Lower leg skin (tissue), 4 donors: ENCODE measurements at regions not wholly inside any gene's neighbourhood (a gene's known extent, or its start where the extent isn't known, plus 50 kb on each side); places are given as distances from the start of the nearest gene placed in this dataset.
"Not testable (repeated sequence)": the region's sequence is repeated elsewhere in the genome, so short reads cannot be mapped to it uniquely, and the experiment has no call there.

Experiments used
- DNase-seq, 2 donors: peaks; one replicate each; pipeline ENCODE4 v3.0.0-alpha.2; 2019; ENCODE audit warnings: low spot score in 2 of 2
- H3K4me3 ChIP-seq: fragments of 200-600 bp; sonication (generic); 2 replicates; pipeline ENCODE4 v1.5.1; 2017; ENCODE audit warnings: mild to moderate bottlenecking, low read depth; ENCODE audit not compliant: poor library complexity, severe bottlenecking
- POLR2A ChIP-seq, 2 donors: fragments of 450-650 bp; IDR thresholded peaks; one replicate each; pipeline ENCODE4 v1.6.1; 2016 to 2017; ENCODE audit warnings: antibody characterized with exemption in 2 of 2, mild to moderate bottlenecking in 1 of 2, moderate library complexity in 1 of 2
- WGBS, 2 donors: methylation state at CpG; one replicate each; pipeline ENCODE4 v1.1.5; 2018; 5-methylcytosine and 5-hydroxymethylcytosine counted together
- intact Hi-C: fragments of 100-400 bp; cut with DNase I; formaldehyde crosslinking; loops from one replicate; pipeline ENCODE4 v1.15.0; 2023; ENCODE audit warnings: low total_unique reads
- TF ChIP-seq, protein P1 (sequence below), 3 donors: fragments of 450-650 bp; IDR thresholded peaks; one replicate each; pipeline ENCODE4 v1.5.1; 2016; ENCODE audit warnings: antibody characterized with exemption in 3 of 3, mild to moderate bottlenecking in 3 of 3, moderate library complexity in 2 of 3

DNA sequence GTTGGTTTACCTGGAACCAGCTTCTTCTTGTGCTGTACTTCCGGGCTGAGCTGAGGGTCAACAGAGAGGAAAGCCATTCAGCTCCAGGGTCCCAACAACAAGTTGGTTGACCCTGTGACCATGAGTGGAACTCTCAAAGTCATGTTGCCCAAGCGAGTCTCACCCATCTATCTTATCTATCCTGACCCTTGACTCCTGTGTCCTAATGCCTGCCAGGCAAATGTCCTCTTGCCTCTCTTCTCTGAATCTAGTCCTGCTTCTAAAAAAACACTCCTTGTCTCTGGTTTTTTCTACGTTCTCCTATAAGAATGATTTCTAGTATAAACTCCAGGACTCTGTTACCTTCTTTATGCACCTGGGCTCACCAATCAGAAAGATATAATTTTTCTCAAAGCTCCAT lies 1547.6 kb downstream of the NLGN4Y start:
- DNase-seq, result no peak
- 75% methylated on average over 3 of the region's 3 CpGs; no CpG with 5 or more reads in 1 of the 2 donors for WGBS, 2 donors
- no peak overlapping the region for H3K4me3 ChIP-seq
- intact Hi-C loops, result no loop called here
- TF ChIP-seq, protein P1, sequence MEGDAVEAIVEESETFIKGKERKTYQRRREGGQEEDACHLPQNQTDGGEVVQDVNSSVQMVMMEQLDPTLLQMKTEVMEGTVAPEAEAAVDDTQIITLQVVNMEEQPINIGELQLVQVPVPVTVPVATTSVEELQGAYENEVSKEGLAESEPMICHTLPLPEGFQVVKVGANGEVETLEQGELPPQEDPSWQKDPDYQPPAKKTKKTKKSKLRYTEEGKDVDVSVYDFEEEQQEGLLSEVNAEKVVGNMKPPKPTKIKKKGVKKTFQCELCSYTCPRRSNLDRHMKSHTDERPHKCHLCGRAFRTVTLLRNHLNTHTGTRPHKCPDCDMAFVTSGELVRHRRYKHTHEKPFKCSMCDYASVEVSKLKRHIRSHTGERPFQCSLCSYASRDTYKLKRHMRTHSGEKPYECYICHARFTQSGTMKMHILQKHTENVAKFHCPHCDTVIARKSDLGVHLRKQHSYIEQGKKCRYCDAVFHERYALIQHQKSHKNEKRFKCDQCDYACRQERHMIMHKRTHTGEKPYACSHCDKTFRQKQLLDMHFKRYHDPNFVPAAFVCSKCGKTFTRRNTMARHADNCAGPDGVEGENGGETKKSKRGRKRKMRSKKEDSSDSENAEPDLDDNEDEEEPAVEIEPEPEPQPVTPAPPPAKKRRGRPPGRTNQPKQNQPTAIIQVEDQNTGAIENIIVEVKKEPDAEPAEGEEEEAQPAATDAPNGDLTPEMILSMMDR (IDR thresholded peaks at IDR 0.05), result no peak
- TF ChIP-seq POLR2A (IDR thresholded peaks at IDR 0.05), result no peak

DNA sequence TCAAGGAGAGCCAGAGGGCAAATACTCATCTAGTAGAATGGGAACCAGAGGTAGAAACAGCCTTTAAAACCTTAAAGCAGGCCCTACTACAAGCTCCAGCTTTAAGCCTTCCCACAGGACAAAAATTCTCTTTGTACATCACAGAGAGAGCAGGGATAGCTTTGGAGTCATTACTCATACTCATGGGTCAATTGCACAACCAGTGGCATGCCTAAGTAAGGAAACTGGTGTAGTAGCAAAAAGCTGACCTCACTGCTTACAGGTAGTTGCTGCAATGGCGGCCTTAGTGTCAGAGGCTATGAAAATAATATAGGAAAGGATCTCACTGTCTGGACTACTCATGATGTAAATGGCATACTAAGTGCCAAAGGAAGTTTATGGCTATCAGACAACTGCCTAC lies 1551.4 kb downstream of the NLGN4Y start:
- no peak for DNase-seq
- no peak for TF ChIP-seq POLR2A (IDR thresholded peaks at IDR 0.05)
- TF ChIP-seq, protein P1 (IDR thresholded peaks at IDR 0.05), result no peak
- intact Hi-C loops, result no loop called here
- no peak overlapping the region for H3K4me3 ChIP-seq
- WGBS, 2 donors, result 80% methylated on average over 1 of the region's 1 CpG; no CpG with 5 or more reads in 1 of the 2 donors

DNA sequence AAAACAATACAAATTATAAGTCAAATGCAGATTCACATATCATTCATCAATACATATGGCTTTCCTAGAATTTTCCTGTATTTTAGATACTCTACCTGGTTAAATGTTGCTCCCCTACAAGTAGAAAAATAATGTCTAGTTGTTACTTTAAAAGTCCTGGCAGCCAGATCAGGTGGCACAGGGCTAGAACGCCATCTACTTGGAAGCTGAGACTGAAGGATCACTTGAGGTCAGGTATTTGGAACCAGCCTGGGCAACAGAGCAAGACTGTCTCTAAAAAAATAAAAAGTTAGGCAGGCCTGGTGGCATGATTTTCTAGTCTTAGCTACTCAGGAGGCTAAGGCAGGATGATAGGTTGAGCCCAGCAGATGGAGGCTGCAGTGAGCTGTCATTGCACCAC lies 1573.0 kb downstream of the NLGN4Y start:
- 38% methylated on average over 1 of the region's 1 CpG; no CpG with 5 or more reads in 1 of the 2 donors for WGBS, 2 donors
- TF ChIP-seq, protein P1 (IDR thresholded peaks at IDR 0.05), result no peak
- no peak overlapping the region for H3K4me3 ChIP-seq
- DNase-seq, result no peak
- intact Hi-C loops, result no loop called here

DNA sequence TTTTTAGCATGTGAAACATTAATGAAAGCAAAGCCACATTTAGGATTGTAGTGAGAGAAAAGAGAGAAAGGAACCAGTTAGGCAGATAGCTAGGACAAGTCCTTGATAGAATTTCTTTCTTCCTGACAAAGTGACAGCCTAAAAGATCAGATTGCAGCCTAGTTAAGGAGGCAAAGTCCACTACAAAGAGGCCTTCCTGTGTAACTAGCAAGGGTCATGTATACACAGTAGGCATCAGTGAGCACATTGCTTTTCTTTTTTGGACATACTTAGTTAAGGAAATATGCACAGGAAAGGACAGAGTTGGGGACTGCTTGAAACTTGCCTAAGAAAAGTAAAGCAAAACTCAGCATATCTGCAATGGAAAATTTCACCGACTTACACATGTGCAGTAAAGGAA lies 1577.5 kb downstream of the NLGN4Y start:
- H3K4me3 ChIP-seq, result no peak overlapping the region
- no peak for DNase-seq
- TF ChIP-seq POLR2A (IDR thresholded peaks at IDR 0.05), result no peak
- TF ChIP-seq, protein P1 (IDR thresholded peaks at IDR 0.05), result no peak
- 78% methylated on average over 1 of the region's 1 CpG; no CpG with 5 or more reads in 1 of the 2 donors for WGBS, 2 donors
- intact Hi-C loops, result no loop called here

DNA sequence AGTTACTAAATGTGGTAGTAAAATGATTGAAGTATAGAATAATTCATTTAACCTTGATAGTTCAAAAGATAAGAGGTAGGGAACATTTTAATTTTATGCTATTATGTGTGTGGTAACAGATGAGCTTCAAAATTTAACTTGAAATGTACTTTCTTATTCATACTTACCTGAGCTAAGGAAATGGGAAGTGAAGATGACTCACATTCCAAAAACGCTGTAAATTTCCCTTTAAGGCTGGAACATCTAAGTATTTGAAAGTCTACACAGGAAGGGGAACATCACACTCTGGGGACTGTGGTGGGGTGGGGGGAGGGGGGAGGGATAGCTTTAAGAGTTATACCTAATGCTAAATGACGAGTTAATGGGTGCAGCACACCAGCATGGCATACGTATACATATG lies 1582.3 kb downstream of the NLGN4Y start:
- TF ChIP-seq, protein P1 (IDR thresholded peaks at IDR 0.05), result no peak
- no peak for TF ChIP-seq POLR2A (IDR thresholded peaks at IDR 0.05)
- intact Hi-C loops, result no loop called here
- WGBS, 2 donors, result 62% methylated on average over 3 of the region's 3 CpGs; no CpG with 5 or more reads in 1 of the 2 donors
- no peak for DNase-seq
- no peak overlapping the region for H3K4me3 ChIP-seq

DNA sequence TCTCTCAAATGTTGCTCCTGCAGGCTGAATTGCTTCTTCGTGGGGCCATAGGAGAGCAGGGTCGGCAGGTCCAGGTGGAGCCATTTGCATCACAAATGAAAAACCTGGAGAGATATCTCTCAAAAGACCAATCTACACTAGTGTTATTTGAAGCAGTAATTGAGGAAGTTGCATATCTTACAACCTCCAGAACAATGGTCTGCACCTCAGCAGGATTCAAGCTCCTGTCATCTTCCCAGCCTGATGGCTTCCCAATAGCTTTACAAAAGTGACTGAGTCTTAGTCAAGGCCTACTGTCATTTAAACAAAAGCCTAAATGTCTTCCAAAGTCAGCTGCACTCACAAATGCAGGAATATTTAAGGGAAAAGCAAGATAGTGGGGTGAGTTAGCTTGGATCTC lies 1584.5 kb downstream of the NLGN4Y start:
- 71% methylated on average over 2 of the region's 2 CpGs; no CpG with 5 or more reads in 1 of the 2 donors for WGBS, 2 donors
- DNase-seq, result no peak
- intact Hi-C loops, result no loop called here
- no peak overlapping the region for H3K4me3 ChIP-seq
- TF ChIP-seq, protein P1 (IDR thresholded peaks at IDR 0.05), result no peak
- TF ChIP-seq POLR2A (IDR thresholded peaks at IDR 0.05), result no peak

DNA sequence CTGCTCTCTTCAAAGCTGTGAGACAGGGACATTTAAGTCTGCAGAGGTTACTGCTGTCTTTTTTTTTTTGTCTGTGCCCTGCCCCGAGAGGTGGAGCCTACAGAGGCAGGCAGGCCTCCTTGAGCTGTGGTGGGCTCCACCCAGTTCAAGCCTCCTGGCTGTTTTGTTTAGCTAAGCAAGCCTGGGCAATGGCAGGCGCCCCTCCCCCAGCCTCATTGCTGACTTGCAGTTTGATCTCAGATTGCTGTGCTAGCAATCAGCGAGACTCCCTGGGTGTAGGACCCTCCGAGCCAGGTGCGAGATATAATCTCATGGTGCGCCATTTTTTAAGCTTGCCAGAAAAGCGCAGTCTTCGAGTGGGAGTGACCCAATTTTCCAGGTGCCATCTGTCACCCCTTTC lies 1595.8 kb downstream of the NLGN4Y start:
- DNase-seq, intact Hi-C loops, H3K4me3 ChIP-seq: not testable (repeated sequence)
- WGBS, 2 donors, result no CpG with 5 or more reads among the region's 8 CpGs
